ENCODE measurements at regions not wholly inside any gene's neighbourhood (a gene's known extent, or its start where the extent isn't known, plus 50 kb on each side); places are given as distances from the start of the nearest gene placed in this dataset.

GRCh38 chr7:13078105-13078504 is 390.7 kb downstream of the ARL4A start (continued):
- TF ChIP-seq HNF4G (IDR thresholded peaks at IDR 0.05) (no peak), TAF1 (conservative IDR thresholded peaks at IDR 0.05) (no peak)

GRCh38 chr7:13090959-13091358 is 403.5 kb downstream of the ARL4A start:
- H3K4me3 ChIP-seq (ENCODE audit: low read depth in 1 of 3, low read length in 3 of 3), result no peak overlapping the region
- no peak overlapping the region for H3K27ac ChIP-seq (ENCODE audit: low read depth in 1 of 2, low read length in 2 of 2)
- no peaks in the 10 kb centered on the region for H3K27me3 ChIP-seq (ENCODE audit: control insufficient read depth in 4 of 4, insufficient read depth in 4 of 4, low read length in 3 of 4)
- no peak for TF ChIP-seq CTCF (IDR thresholded peaks at IDR 0.05; ENCODE audit: low read depth, low read length, missing input control)
- TF ChIP-seq ATF3 (IDR thresholded peaks at IDR 0.05), result no peak
- no peak for TF ChIP-seq EGR1 (IDR thresholded peaks at IDR 0.05; ENCODE audit: low read depth in 2 of 2)
- TF ChIP-seq REST (IDR thresholded peaks at IDR 0.05), result no peak
- peak; percentile 18 to 27 for TF ChIP-seq RAD21 (IDR thresholded peaks at IDR 0.05)
- TF ChIP-seq GABPA (IDR thresholded peaks at IDR 0.05 in 1 of 2, conservative IDR thresholded peaks at IDR 0.05 in 1 of 2), result no peak
- TF ChIP-seq FOXA2 (IDR thresholded peaks at IDR 0.05), result peak; percentile 34
- TF ChIP-seq RXRA (IDR thresholded peaks at IDR 0.05), result peak; percentile 16 to 35
- TF ChIP-seq MAX (IDR thresholded peaks at IDR 0.05), result no peak
- no peak for TF ChIP-seq NR2F2 (IDR thresholded peaks at IDR 0.05)
- peak; percentile 20 for TF ChIP-seq HNF4G (IDR thresholded peaks at IDR 0.05)
- TF ChIP-seq TAF1 (conservative IDR thresholded peaks at IDR 0.05), result no peak
- TF ChIP-seq ZBTB33 (IDR thresholded peaks at IDR 0.05), result no peak
- no peak for TF ChIP-seq FOXA1 (IDR thresholded peaks at IDR 0.05)
- TF ChIP-seq HNF4A (conservative IDR thresholded peaks at IDR 0.05), result peak; percentile 54 to 72
- TF ChIP-seq SP1 (IDR thresholded peaks at IDR 0.05), result peak; percentile 62
- TF ChIP-seq YY1 (IDR thresholded peaks at IDR 0.05), result no peak
- peak; percentile 33 to 47 for TF ChIP-seq JUND (IDR thresholded peaks at IDR 0.05)
- no peak for DNase-seq (ENCODE audit: low spot score)
- H3K9ac ChIP-seq (ENCODE audit: low read depth in 1 of 2, low read length in 2 of 2), result no peak overlapping the region
- no peaks in the 10 kb centered on the region for H3K36me3 ChIP-seq (ENCODE audit: control insufficient read depth in 4 of 4, insufficient read depth in 3 of 4, low read depth in 1 of 4, low read length in 3 of 4)
- H3K4me1 ChIP-seq (ENCODE audit: control insufficient read depth in 4 of 4, insufficient read depth in 4 of 4, low read length in 3 of 4), result peaks cover 0 to 24% (median 20%) of the 10 kb centered on the region in 4 donors
- peaks cover 0 to 2% (median 0%) of the 10 kb centered on the region in 4 donors for H3K9me3 ChIP-seq (ENCODE audit: control insufficient read depth in 4 of 4, low read length in 3 of 4)
- 34% methylated on average over 1 of the region's 1 CpG for WGBS

All from liver (tissue), 8 donors.